IMR-90 (cell line): ENCODE measurements at regions not wholly inside any gene's neighbourhood (a gene's known extent, or its start where the extent isn't known, plus 50 kb on each side); places are given as distances from the start of the nearest gene placed in this dataset.

ENCODE experiments used
- ATAC-seq: fragments of 200-7000 bp; cut with Tn5 transposase; 2 replicates; pipeline ENCODE4 v1.9.1; 2020; ENCODE audit warnings: low read depth, mild to moderate bottlenecking, moderate library complexity
- BruUV-seq: library from RNA; stranded (reverse); fragments of 400-500 nt; replicated peaks from 2 replicates; lab custom pipeline; 2021; lab: Mats Ljungman, UMichigan
- CTCF ChIA-PET: fragments of 300-600 bp; formaldehyde crosslinking; extraction: SDS; loops from one replicate; lab custom pipeline; 2021; ENCODE audit warnings: antibody characterized with exemption; lab: Yijun Ruan, JAX
- POLR2A ChIA-PET: fragments of 300-600 bp; sonication (Branson Sonifier 250); formaldehyde crosslinking; loops from one replicate; lab custom pipeline; 2022; ENCODE audit warnings: antibody characterized with exemption; ENCODE audit not compliant: unreplicated experiment; lab: Charles Lee
- DNase-seq: peaks from one replicate; pipeline ENCODE4 v3.0.0; 2013
- H2AFZ ChIP-seq: replicated peaks from 2 replicates; pipeline ENCODE3; 2013; ENCODE audit warnings: low read length, mild to moderate bottlenecking; ENCODE audit not compliant: poor library complexity
- H2AK5ac ChIP-seq: 2 replicates; pipeline ENCODE4 v1.6.1; 2013; ENCODE audit warnings: low read depth, low read length, inconsistent platforms
- H2AK9ac ChIP-seq: replicated peaks from 2 replicates; pipeline ENCODE3; 2013; ENCODE audit warnings: mild to moderate bottlenecking, low read depth, low read length, moderate library complexity; ENCODE audit not compliant: poor library complexity
- H2BK120ac ChIP-seq: 2 replicates; pipeline ENCODE4 v1.6.1; 2013; ENCODE audit warnings: low read depth, low read length, inconsistent platforms
- H2BK15ac ChIP-seq: 3 replicates; pipeline ENCODE4 v1.6.1; 2013; ENCODE audit warnings: low read depth, low read length, inconsistent platforms
- H2BK20ac ChIP-seq: 2 replicates; pipeline ENCODE4 v1.6.1; 2013; ENCODE audit warnings: low read depth, mild to moderate bottlenecking, inconsistent platforms, low read length, moderate library complexity
- H2BK5ac ChIP-seq: 2 replicates; pipeline ENCODE4 v1.6.1; 2013; ENCODE audit warnings: mild to moderate bottlenecking, low read depth, low read length, inconsistent platforms; ENCODE audit not compliant: poor library complexity, severe bottlenecking
- H3K14ac ChIP-seq: replicated peaks from 2 replicates; pipeline ENCODE4 v1.6.1; 2013; ENCODE audit warnings: low read depth, low read length, inconsistent platforms
- H3K18ac ChIP-seq: 2 replicates; pipeline ENCODE4 v1.6.1; 2013; ENCODE audit warnings: low read depth, low read length, control low read depth
- H3K23ac ChIP-seq: 2 replicates; pipeline ENCODE4 v1.6.1; 2013; ENCODE audit warnings: low read depth, low read length, inconsistent platforms
- H3K27ac ChIP-seq: 2 replicates; pipeline ENCODE4 v1.5.1; 2013; ENCODE audit warnings: mild to moderate bottlenecking, control low read depth, low read length; ENCODE audit not compliant: insufficient read depth
- H3K27me3 ChIP-seq: 2 replicates; pipeline ENCODE4 v1.6.1; 2013; ENCODE audit warnings: low read length; ENCODE audit not compliant: control insufficient read depth, insufficient read depth
- H3K36me3 ChIP-seq: 2 replicates; pipeline ENCODE4 v1.6.1; 2013; ENCODE audit warnings: low read length, mixed read lengths; ENCODE audit not compliant: control insufficient read depth, insufficient read depth
- H3K4ac ChIP-seq: 2 replicates; pipeline ENCODE4 v1.6.1; 2013; ENCODE audit warnings: low read depth, low read length, inconsistent platforms
- H3K4me1 ChIP-seq: 2 replicates; pipeline ENCODE4 v1.6.1; 2013; ENCODE audit warnings: low read length, mixed read lengths; ENCODE audit not compliant: control insufficient read depth, insufficient read depth
- H3K4me2 ChIP-seq: 2 replicates; pipeline ENCODE4 v1.6.1; 2013; ENCODE audit warnings: low read depth, mild to moderate bottlenecking, control low read depth, low read length, moderate library complexity
- H3K4me3 ChIP-seq: 2 replicates; pipeline ENCODE4 v1.5.1; 2013; ENCODE audit warnings: low read depth, mild to moderate bottlenecking, control low read depth, low read length, moderate library complexity; ENCODE audit not compliant: insufficient read depth
- H3K56ac ChIP-seq: 2 replicates; pipeline ENCODE4 v1.6.1; 2013; ENCODE audit warnings: low read length, inconsistent platforms; ENCODE audit not compliant: insufficient read depth; ENCODE audit errors: extremely low read depth
- H3K79me1 ChIP-seq, 2 experiments: 2 replicates each; pipeline ENCODE4 v1.6.1; 2013; ENCODE audit warnings: low read length in 2 of 2, inconsistent platforms in 1 of 2, low read depth in 1 of 2
- H3K9ac ChIP-seq: 2 replicates; pipeline ENCODE4 v1.6.1; 2013; ENCODE audit warnings: low read depth, low read length, control low read depth
- H3K9me1 ChIP-seq: 2 replicates; pipeline ENCODE4 v1.6.1; 2013; ENCODE audit warnings: low read length, inconsistent platforms; ENCODE audit not compliant: insufficient read depth
- H3K9me3 ChIP-seq: 2 replicates; pipeline ENCODE4 v1.6.1; 2013; ENCODE audit warnings: low read length; ENCODE audit not compliant: control insufficient read depth, insufficient read depth
- H4K20me1 ChIP-seq: 2 replicates; pipeline ENCODE4 v1.6.1; 2013; ENCODE audit warnings: low read length, inconsistent platforms; ENCODE audit not compliant: insufficient read depth
- H4K5ac ChIP-seq: 2 replicates; pipeline ENCODE4 v1.6.1; 2013; ENCODE audit warnings: mild to moderate bottlenecking, low read depth, low read length, control low read depth
- H4K8ac ChIP-seq, 2 experiments: 2 replicates each; pipeline ENCODE4 v1.6.1; 2013; ENCODE audit warnings: low read depth in 2 of 2, low read length in 2 of 2, control low read depth in 1 of 2, inconsistent platforms in 1 of 2
- H4K91ac ChIP-seq: 2 replicates; pipeline ENCODE4 v1.6.1; 2013; ENCODE audit warnings: low read depth, low read length, inconsistent platforms; ENCODE audit not compliant: insufficient read depth
- BHLHE40 ChIP-seq: fragments of 150-350 bp; IDR thresholded peaks from 2 replicates; pipeline ENCODE4 v1.6.1; 2016; ENCODE audit warnings: mild to moderate bottlenecking, low read depth, low read length
- CHD1 ChIP-seq: IDR thresholded peaks from 2 replicates; pipeline ENCODE4 v1.6.1; 2012; ENCODE audit warnings: low read depth, low read length, improper control_type of control experiment
- CTCF ChIP-seq: conservative IDR thresholded peaks from 2 replicates; pipeline ENCODE4 v1.5.1; 2012; ENCODE audit warnings: mild to moderate bottlenecking, low read depth, low read length, improper control_type of control experiment
- FOS ChIP-seq: fragments of 150-350 bp; IDR thresholded peaks from 2 replicates; pipeline ENCODE4 v1.6.1; 2016; ENCODE audit warnings: low read depth, low read length
- MAFK ChIP-seq: IDR thresholded peaks from 2 replicates; pipeline ENCODE4 v1.6.1; 2012; ENCODE audit warnings: low read depth, low read length, improper control_type of control experiment
- MXI1 ChIP-seq: IDR thresholded peaks from 2 replicates; pipeline ENCODE4 v1.6.1; 2012; ENCODE audit warnings: low read depth, mild to moderate bottlenecking, low read length, moderate library complexity, borderline replicate concordance
- NFE2L2 ChIP-seq: fragments of 150-350 bp; IDR thresholded peaks from 2 replicates; pipeline ENCODE4 v1.6.1; 2016; ENCODE audit warnings: low read depth, mild to moderate bottlenecking, low read length
- RAD21 ChIP-seq: IDR thresholded peaks from 2 replicates; pipeline ENCODE4 v1.6.1; 2012; ENCODE audit warnings: low read length, improper control_type of control experiment
- SMC3 ChIP-seq: fragments of 150-350 bp; IDR thresholded peaks from 2 replicates; pipeline ENCODE4 v1.6.1; 2016; ENCODE audit warnings: low read depth, mild to moderate bottlenecking, antibody characterized with exemption, low read length, moderate library complexity
- WGBS, 2 experiments: methylation state at CpG; one replicate each; pipeline versions ENCODE4 v1.1.5 to v1.1.7; 2013; ENCODE audit warnings: missing lambda C conversion rate in 2 of 2; ENCODE audit not compliant: insufficient read length in 1 of 2; ENCODE audit errors: extremely low coverage in 2 of 2; 5-methylcytosine and 5-hydroxymethylcytosine counted together
- dilution Hi-C: fragments of 300-500 bp; cut with HindIII; formaldehyde crosslinking; loops from one replicate; pipeline ENCODE4 v1.14.3; 2018; ENCODE audit warnings: low sequenced_read_pairs; ENCODE audit not compliant: unreplicated experiment
- in situ Hi-C: fragments of 300-500 bp; cut with MboI; formaldehyde crosslinking; loops from 3 replicates; pipeline ENCODE4 v1.14.3; 2019; ENCODE audit warnings: low sequenced_read_pairs, inconsistent platforms, mixed read lengths
- intact Hi-C: fragments of 100-400 bp; cut with micrococcal nuclease; formaldehyde crosslinking; loops from 2 replicates; pipeline ENCODE4 v1.10.0; 2022
- TF ChIP-seq, protein P1 (sequence below): fragments of 150-350 bp; IDR thresholded peaks from 2 replicates; pipeline ENCODE4 v1.6.1; 2016; ENCODE audit warnings: low read depth, mild to moderate bottlenecking, low read length, moderate library complexity, borderline replicate concordance
- TF ChIP-seq, protein P2 (sequence below): fragments of 150-350 bp; IDR thresholded peaks from 2 replicates; pipeline ENCODE4 v1.6.1; 2017; ENCODE audit warnings: mild to moderate bottlenecking, antibody characterized with exemption, low read length, low read depth

- Histone ChIP-seq H3K14ac (no peak overlapping the region), H3K4me1 (no peaks in the 10 kb centered on the region), H4K5ac (no peak overlapping the region), H3K56ac (no peak overlapping the region), H3K36me3 (no peaks in the 10 kb centered on the region), H3K27me3 (peaks cover 2% of the 10 kb centered on the region; the same call in 1 of the 2 replicates), H2BK5ac (no peak overlapping the region), H3K4ac (no peak overlapping the region), H2BK15ac (no peak overlapping the region), H2AK5ac (no peak overlapping the region), H2AK9ac (no peak overlapping the region), H3K23ac (no peak overlapping the region), H2BK120ac (no peak overlapping the region), H3K9ac (no peak overlapping the region), H3K9me3 (no peaks in the 10 kb centered on the region), H2BK20ac (no peak overlapping the region), H3K18ac (no peak overlapping the region), H3K27ac (no peak overlapping the region), H4K20me1 (no peaks in the 10 kb centered on the region), H3K4me3 (no peak overlapping the region), H2AFZ (no peak overlapping the region), H3K4me2 (no peak overlapping the region), H4K91ac (no peak overlapping the region), H3K79me1 (no peaks in the 10 kb centered on the region), H3K9me1 (no peaks in the 10 kb centered on the region), H4K8ac (no peak overlapping the region)
- WGBS, 2 experiments, result no CpG with 5 or more reads among the region's 2 CpGs
- BruUV-seq, result no TSS peak
- intact Hi-C loops, result no loop called here
- CTCF ChIA-PET, result no interaction called here
- POLR2A ChIA-PET, result no interaction called here
- no peak for ATAC-seq
- no peak for TF ChIP-seq CHD1
- TF ChIP-seq MAFK, result no peak
- no peak for TF ChIP-seq SMC3
- TF ChIP-seq RAD21, result no peak
- no peak for TF ChIP-seq BHLHE40
- no peak for TF ChIP-seq NFE2L2
- TF ChIP-seq, protein P1, sequence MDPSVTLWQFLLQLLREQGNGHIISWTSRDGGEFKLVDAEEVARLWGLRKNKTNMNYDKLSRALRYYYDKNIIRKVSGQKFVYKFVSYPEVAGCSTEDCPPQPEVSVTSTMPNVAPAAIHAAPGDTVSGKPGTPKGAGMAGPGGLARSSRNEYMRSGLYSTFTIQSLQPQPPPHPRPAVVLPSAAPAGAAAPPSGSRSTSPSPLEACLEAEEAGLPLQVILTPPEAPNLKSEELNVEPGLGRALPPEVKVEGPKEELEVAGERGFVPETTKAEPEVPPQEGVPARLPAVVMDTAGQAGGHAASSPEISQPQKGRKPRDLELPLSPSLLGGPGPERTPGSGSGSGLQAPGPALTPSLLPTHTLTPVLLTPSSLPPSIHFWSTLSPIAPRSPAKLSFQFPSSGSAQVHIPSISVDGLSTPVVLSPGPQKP, result no peak
- no peak for TF ChIP-seq MXI1
- no peak for TF ChIP-seq CTCF
- no peak for TF ChIP-seq FOS
- TF ChIP-seq, protein P2, sequence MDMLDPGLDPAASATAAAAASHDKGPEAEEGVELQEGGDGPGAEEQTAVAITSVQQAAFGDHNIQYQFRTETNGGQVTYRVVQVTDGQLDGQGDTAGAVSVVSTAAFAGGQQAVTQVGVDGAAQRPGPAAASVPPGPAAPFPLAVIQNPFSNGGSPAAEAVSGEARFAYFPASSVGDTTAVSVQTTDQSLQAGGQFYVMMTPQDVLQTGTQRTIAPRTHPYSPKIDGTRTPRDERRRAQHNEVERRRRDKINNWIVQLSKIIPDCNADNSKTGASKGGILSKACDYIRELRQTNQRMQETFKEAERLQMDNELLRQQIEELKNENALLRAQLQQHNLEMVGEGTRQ, result no peak
- no peak for DNase-seq
- dilution Hi-C loops, result no loop called here
- in situ Hi-C loops, result no loop called here
These were observed 55.7 kb upstream of the CCDC160 start for GRCh38 chrX:134181275-134181660.
